ENCODE measurements at regions not wholly inside any gene's neighbourhood (a gene's known extent, or its start where the extent isn't known, plus 50 kb on each side); places are given as distances from the start of the nearest gene placed in this dataset.

DNA sequence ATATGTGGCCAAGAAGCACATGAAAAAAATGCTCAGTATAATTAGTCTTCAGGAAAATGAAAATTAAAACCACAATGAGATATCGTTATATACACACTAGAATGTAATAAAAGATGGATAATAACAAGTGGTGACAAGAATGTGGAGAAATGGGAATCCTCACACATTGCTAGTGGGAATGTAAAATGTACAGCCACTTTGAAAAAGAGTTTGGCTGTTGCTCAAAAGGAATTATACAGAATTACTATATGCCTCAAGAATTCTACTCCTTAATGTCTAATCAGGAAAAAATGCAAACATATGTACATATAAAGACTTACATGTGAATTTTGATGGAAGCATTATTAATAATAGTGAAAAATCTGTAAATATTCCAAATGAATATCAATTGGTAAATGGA is 102.2 kb downstream of the SPCS3 start:
- DNase-seq (ENCODE audit: low spot score) (no peak), ATAC-seq (no peak), FAIRE-seq (no peak)
- TF ChIP-seq ZNF614 (CRISPR knock-in tag; IDR thresholded peaks at IDR 0.05; ENCODE audit: borderline replicate concordance): no peak
- TF ChIP-seq, protein P1, sequence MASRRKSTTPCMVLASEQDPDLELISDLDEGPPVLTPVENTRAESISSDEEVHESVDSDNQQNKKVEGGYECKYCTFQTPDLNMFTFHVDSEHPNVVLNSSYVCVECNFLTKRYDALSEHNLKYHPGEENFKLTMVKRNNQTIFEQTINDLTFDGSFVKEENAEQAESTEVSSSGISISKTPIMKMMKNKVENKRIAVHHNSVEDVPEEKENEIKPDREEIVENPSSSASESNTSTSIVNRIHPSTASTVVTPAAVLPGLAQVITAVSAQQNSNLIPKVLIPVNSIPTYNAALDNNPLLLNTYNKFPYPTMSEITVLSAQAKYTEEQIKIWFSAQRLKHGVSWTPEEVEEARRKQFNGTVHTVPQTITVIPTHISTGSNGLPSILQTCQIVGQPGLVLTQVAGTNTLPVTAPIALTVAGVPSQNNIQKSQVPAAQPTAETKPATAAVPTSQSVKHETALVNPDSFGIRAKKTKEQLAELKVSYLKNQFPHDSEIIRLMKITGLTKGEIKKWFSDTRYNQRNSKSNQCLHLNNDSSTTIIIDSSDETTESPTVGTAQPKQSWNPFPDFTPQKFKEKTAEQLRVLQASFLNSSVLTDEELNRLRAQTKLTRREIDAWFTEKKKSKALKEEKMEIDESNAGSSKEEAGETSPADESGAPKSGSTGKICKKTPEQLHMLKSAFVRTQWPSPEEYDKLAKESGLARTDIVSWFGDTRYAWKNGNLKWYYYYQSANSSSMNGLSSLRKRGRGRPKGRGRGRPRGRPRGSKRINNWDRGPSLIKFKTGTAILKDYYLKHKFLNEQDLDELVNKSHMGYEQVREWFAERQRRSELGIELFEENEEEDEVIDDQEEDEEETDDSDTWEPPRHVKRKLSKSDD (CRISPR knock-in tag; IDR thresholded peaks at IDR 0.05; ENCODE audit: low read depth): no peak
- TF ChIP-seq KMT2A (CRISPR knock-in tag; IDR thresholded peaks at IDR 0.05): no peak
- TF ChIP-seq, protein P2, sequence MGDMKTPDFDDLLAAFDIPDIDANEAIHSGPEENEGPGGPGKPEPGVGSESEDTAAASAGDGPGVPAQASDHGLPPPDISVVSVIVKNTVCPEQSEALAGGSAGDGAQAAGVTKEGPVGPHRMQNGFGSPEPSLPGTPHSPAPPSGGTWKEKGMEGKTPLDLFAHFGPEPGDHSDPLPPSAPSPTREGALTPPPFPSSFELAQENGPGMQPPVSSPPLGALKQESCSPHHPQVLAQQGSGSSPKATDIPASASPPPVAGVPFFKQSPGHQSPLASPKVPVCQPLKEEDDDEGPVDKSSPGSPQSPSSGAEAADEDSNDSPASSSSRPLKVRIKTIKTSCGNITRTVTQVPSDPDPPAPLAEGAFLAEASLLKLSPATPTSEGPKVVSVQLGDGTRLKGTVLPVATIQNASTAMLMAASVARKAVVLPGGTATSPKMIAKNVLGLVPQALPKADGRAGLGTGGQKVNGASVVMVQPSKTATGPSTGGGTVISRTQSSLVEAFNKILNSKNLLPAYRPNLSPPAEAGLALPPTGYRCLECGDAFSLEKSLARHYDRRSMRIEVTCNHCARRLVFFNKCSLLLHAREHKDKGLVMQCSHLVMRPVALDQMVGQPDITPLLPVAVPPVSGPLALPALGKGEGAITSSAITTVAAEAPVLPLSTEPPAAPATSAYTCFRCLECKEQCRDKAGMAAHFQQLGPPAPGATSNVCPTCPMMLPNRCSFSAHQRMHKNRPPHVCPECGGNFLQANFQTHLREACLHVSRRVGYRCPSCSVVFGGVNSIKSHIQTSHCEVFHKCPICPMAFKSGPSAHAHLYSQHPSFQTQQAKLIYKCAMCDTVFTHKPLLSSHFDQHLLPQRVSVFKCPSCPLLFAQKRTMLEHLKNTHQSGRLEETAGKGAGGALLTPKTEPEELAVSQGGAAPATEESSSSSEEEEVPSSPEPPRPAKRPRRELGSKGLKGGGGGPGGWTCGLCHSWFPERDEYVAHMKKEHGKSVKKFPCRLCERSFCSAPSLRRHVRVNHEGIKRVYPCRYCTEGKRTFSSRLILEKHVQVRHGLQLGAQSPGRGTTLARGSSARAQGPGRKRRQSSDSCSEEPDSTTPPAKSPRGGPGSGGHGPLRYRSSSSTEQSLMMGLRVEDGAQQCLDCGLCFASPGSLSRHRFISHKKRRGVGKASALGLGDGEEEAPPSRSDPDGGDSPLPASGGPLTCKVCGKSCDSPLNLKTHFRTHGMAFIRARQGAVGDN (CRISPR knock-in tag; IDR thresholded peaks at IDR 0.05): no peak
- TF ChIP-seq ZNF207 (IDR thresholded peaks at IDR 0.05; ENCODE audit: borderline replicate concordance): no peak
- TF ChIP-seq ZBTB21 (CRISPR knock-in tag; IDR thresholded peaks at IDR 0.05): no peak
- no peak for TF ChIP-seq NR2F2 (IDR thresholded peaks at IDR 0.05; ENCODE audit: borderline replicate concordance, low read depth)
- no peak for TF ChIP-seq ZNF432 (CRISPR knock-in tag; IDR thresholded peaks at IDR 0.05; ENCODE audit: borderline replicate concordance)
- TF ChIP-seq ZNF781 (CRISPR knock-in tag; IDR thresholded peaks at IDR 0.05; ENCODE audit: borderline replicate concordance, not compliant biosample characterization): no peak
- H3K79me2 ChIP-seq (ENCODE audit: insufficient read depth, low read length): no peaks in the 10 kb centered on the region
- ChIA-PET POLR2A (no interaction called here), CTCF (ENCODE audit: low intra/inter-chr PET ratio, low total read pairs) (no interaction called here)
- H3K4me3 ChIP-seq (replicated peaks in 1 of 3; ENCODE audit: insufficient read depth in 1 of 3, low read depth in 2 of 3, low read length in 3 of 3): no peak overlapping the region
- no TSS peak for BruUV-seq (replicated peaks)
- H3K27ac ChIP-seq (ENCODE audit: extremely low read length, insufficient read depth, low read length): no peak overlapping the region
- intact Hi-C loops (cut with micrococcal nuclease; ENCODE audit: unreplicated experiment) (no loop called here), in situ Hi-C loops (cut with HindIII; ENCODE audit: extremely low pct_ligation_motif_present, low pct_unique_long_range_greater_than_20kb) (no loop called here)
- no peak overlapping the region for H3K4me2 ChIP-seq (ENCODE audit: low read depth, low read length)
- no peaks in the 10 kb centered on the region for H3K27me3 ChIP-seq (ENCODE audit: control insufficient read depth in 1 of 2, insufficient read depth in 2 of 2, low read length in 2 of 2)
- H2AFZ ChIP-seq (ENCODE audit: low read length): no peak overlapping the region
- H3K9ac ChIP-seq (ENCODE audit: insufficient read depth, low read depth, low read length): no peak overlapping the region
- no peaks in the 10 kb centered on the region for H3K4me1 ChIP-seq (ENCODE audit: insufficient read depth, low read length)
- H3K36me3 ChIP-seq (replicated peaks in 1 of 2; ENCODE audit: control insufficient read depth in 1 of 2, insufficient read depth in 2 of 2, low read length in 2 of 2): no peaks in the 10 kb centered on the region
- H3K9me3 ChIP-seq (ENCODE audit: low read length): no peaks in the 10 kb centered on the region
- whole genome bisulfite sequencing (ENCODE audit: low lambda C conversion rate): 0% methylated on average over 1 of the region's 1 CpG
- no peaks in the 10 kb centered on the region for H4K20me1 ChIP-seq (ENCODE audit: insufficient read depth, low read length)
